Left lung (tissue), 4 donors: ENCODE measurements at regions not wholly inside any gene's neighbourhood (a gene's known extent, or its start where the extent isn't known, plus 50 kb on each side); places are given as distances from the start of the nearest gene placed in this dataset.

Experiments
- ATAC-seq: fragments of 200-7000 bp; cut with Tn5 transposase; one replicate; pipeline ENCODE4 v1.9.1; 2020; ENCODE audit warnings: moderate library complexity
- DNase-seq, 4 donors: peaks; one replicate each; pipeline ENCODE4 v3.0.0-alpha.2; 2013 to 2020
- H3K27ac ChIP-seq, 2 donors: fragments of 200-600 bp; sonication (generic) in 1 of 2; one replicate each; pipeline versions ENCODE4 v1.5.0 to v1.8.0; 2020 to 2021
- H3K27me3 ChIP-seq, 2 donors: fragments of 200-600 bp; sonication (generic) in 1 of 2; one replicate each; pipeline versions ENCODE4 v1.5.0 to v1.8.0; 2020 to 2021
- H3K36me3 ChIP-seq, 2 donors: fragments of 200-600 bp; sonication (generic) in 1 of 2; one replicate each; pipeline versions ENCODE4 v1.5.0 to v1.8.0; 2020 to 2021
- H3K4me1 ChIP-seq, 2 donors: fragments of 200-600 bp; one replicate each; pipeline ENCODE4 v1.8.0; 2021
- H3K4me3 ChIP-seq, 2 donors: fragments of 200-600 bp; sonication (generic) in 1 of 2; one replicate each; pipeline versions ENCODE4 v1.5.0 to v1.8.0; 2020 to 2021; ENCODE audit warnings: mild to moderate bottlenecking in 1 of 2
- H3K9me3 ChIP-seq, 2 donors: fragments of 200-600 bp; sonication (generic) in 1 of 2; one replicate each; pipeline versions ENCODE4 v1.5.0 to v1.8.0; 2020 to 2021
- intact Hi-C, 2 donors: fragments of 100-400 bp; cut with DNase I; formaldehyde crosslinking; loops; one replicate each; pipeline versions ENCODE4 v1.11.2 to v1.14.2; 2022
- TF ChIP-seq, protein P1 (sequence below), 2 donors: fragments of 200-600 bp; sonication (generic) in 1 of 2; IDR thresholded peaks; one replicate each; pipeline versions ENCODE4 v1.5.0 to v1.8.0; 2021; ENCODE audit warnings: antibody characterized with exemption in 2 of 2
- donor health status: DM: no; HTN: yes; CAD: no.
- donor health status: DM: no; HTN: no; CAD: no.

GRCh38 chr5:1974081-1974480, 91.4 kb upstream of the IRX4 start:
- ATAC-seq (no peak), DNase-seq (no peak)
- no peaks in the 10 kb centered on the region for H3K9me3 ChIP-seq
- TF ChIP-seq, protein P1, sequence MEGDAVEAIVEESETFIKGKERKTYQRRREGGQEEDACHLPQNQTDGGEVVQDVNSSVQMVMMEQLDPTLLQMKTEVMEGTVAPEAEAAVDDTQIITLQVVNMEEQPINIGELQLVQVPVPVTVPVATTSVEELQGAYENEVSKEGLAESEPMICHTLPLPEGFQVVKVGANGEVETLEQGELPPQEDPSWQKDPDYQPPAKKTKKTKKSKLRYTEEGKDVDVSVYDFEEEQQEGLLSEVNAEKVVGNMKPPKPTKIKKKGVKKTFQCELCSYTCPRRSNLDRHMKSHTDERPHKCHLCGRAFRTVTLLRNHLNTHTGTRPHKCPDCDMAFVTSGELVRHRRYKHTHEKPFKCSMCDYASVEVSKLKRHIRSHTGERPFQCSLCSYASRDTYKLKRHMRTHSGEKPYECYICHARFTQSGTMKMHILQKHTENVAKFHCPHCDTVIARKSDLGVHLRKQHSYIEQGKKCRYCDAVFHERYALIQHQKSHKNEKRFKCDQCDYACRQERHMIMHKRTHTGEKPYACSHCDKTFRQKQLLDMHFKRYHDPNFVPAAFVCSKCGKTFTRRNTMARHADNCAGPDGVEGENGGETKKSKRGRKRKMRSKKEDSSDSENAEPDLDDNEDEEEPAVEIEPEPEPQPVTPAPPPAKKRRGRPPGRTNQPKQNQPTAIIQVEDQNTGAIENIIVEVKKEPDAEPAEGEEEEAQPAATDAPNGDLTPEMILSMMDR (IDR thresholded peaks at IDR 0.05) = no peak
- peaks cover 0 to 32% of the 10 kb centered on the region in 2 donors for H3K27me3 ChIP-seq
- intact Hi-C loops = no loop called here
- H3K27ac ChIP-seq = no peak overlapping the region
- no peaks in the 10 kb centered on the region for H3K4me1 ChIP-seq
- no peak overlapping the region for H3K4me3 ChIP-seq
- no peaks in the 10 kb centered on the region for H3K36me3 ChIP-seq

DNA sequence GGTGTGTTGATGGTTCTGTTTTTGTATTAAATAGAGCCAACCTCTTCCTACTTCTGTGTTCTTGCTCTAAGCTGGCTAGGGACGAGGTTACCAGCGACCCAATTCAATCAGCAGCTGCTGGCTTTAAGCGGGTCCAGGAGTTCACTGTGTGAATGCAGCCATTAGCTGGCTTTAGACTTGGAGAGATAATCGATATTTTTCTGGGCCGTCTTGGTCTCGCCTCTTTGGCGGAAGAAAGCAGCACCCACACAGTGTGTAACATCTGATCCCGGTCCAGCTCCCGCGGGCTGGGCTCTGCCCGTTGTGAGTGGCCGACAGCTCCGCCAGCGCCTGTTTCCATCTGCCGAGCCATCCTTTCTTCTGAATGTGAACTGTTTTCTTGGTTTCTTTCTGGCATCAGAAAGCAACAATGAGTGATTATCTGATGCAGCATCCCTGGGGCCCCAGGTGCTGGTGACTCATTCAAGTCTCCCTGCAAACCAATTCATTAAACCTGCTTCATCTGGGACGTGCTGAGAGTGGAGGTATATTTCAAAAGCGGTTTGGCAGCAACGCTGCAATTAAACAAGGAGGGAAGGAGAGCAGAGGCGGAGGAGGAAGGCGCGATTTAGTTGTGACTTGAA, 90.8 kb upstream of the IRX4 start:
- Histone ChIP-seq H3K27me3 (peaks cover 0 to 32% of the 10 kb centered on the region in 2 donors), H3K36me3 (no peaks in the 10 kb centered on the region), H3K4me1 (no peaks in the 10 kb centered on the region), H3K9me3 (no peaks in the 10 kb centered on the region), H3K4me3 (no peak overlapping the region), H3K27ac (no peak overlapping the region)
- DNase-seq = no peak
- TF ChIP-seq, protein P1 (IDR thresholded peaks at IDR 0.05) = no peak
- no peak for ATAC-seq
- intact Hi-C loops = no loop called here

- intact Hi-C loops = no loop called here
- Histone ChIP-seq H3K27ac (no peak overlapping the region), H3K4me3 (no peak overlapping the region), H3K36me3 (no peaks in the 10 kb centered on the region), H3K4me1 (no peaks in the 10 kb centered on the region), H3K9me3 (no peaks in the 10 kb centered on the region), H3K27me3 (peaks cover 0 to 24% of the 10 kb centered on the region in 2 donors)
- ATAC-seq (no peak), DNase-seq (peak in 1 of 4 donors; percentile 52)
- TF ChIP-seq, protein P1 (IDR thresholded peaks at IDR 0.05) = no peak
Measured at GRCh38 chr5:1971944-1972343, 89.2 kb upstream of the IRX4 start.

DNA sequence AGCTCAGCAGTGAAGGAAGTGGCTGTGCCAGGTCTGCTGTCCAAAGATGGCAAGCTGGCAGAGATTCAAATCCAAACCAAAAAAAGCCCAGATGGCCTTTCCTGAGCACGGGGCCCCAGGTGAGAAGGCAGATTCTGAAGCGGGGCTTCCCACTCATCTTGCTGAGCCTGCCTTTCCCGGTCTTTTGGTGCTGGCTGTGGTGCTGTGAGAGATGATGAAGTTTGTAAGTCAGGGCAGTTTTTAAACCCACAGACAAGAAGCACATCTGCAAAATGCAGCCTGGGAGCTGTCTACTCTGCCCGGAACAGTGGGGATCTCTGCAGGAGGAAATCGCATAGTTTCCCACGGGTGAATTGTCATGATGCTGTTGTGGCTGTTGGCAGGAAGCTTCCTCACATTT, 85.0 kb upstream of the IRX4 start:
- TF ChIP-seq, protein P1 (IDR thresholded peaks at IDR 0.05) = no peak
- intact Hi-C loops = no loop called here
- Histone ChIP-seq H3K36me3 (no peaks in the 10 kb centered on the region), H3K27me3 (peaks cover 0 to 18% of the 10 kb centered on the region in 2 donors), H3K4me3 (no peak overlapping the region), H3K27ac (no peak overlapping the region), H3K4me1 (no peaks in the 10 kb centered on the region), H3K9me3 (no peaks in the 10 kb centered on the region)
- ATAC-seq = no peak
- no peak for DNase-seq

- H3K4me1 ChIP-seq = no peaks in the 10 kb centered on the region
- TF ChIP-seq, protein P1 (IDR thresholded peaks at IDR 0.05) = no peak
- H3K4me3 ChIP-seq = no peak overlapping the region
- no peak for ATAC-seq
- intact Hi-C loops = no loop called here
- no peaks in the 10 kb centered on the region for H3K9me3 ChIP-seq
- peak in 1 of 4 donors; percentile 56 for DNase-seq
- no peak overlapping the region for H3K27ac ChIP-seq
- peaks cover 0 to 19% of the 10 kb centered on the region in 2 donors for H3K27me3 ChIP-seq
- H3K36me3 ChIP-seq = no peaks in the 10 kb centered on the region
Measured at GRCh38 chr5:1966461-1966860, 83.7 kb upstream of the IRX4 start.
